ENCODE measurements at regions not wholly inside any gene's neighbourhood (a gene's known extent, or its start where the extent isn't known, plus 50 kb on each side); places are given as distances from the start of the nearest gene placed in this dataset.

GRCh38 chr3:150218236-150218635, 189.9 kb upstream of the TSC22D2 start (continued):
- TF ChIP-seq SP1 (IDR thresholded peaks at IDR 0.05; ENCODE audit: low read depth) (no peak), RAD21 (IDR thresholded peaks at IDR 0.05; ENCODE audit: low read depth) (no peak)

GRCh38 chr3:150217691-150218090, 190.4 kb upstream of the TSC22D2 start:
- H3K4me3 ChIP-seq (replicated peaks in 1 of 2; ENCODE audit: low read depth in 1 of 2, low read length in 2 of 2) = no peak overlapping the region
- no peak for TF ChIP-seq SIN3A (IDR thresholded peaks at IDR 0.05; ENCODE audit: low read depth)
- TF ChIP-seq EZH2 (IDR thresholded peaks at IDR 0.05) = no peak
- no peak for TF ChIP-seq ELF1 (IDR thresholded peaks at IDR 0.05; ENCODE audit: borderline replicate concordance, low read depth)
- no peak for TF ChIP-seq TCF7L2 (IDR thresholded peaks at IDR 0.05; ENCODE audit: borderline replicate concordance, extremely low read depth, insufficient read depth, insufficient read length)
- no peak for TF ChIP-seq MAX (IDR thresholded peaks at IDR 0.05)
- no peak for TF ChIP-seq SRF (IDR thresholded peaks at IDR 0.05; ENCODE audit: low read depth)
- no peak for TF ChIP-seq RAD21 (IDR thresholded peaks at IDR 0.05; ENCODE audit: low read depth)
- no peak for TF ChIP-seq ZBTB33 (IDR thresholded peaks at IDR 0.05; ENCODE audit: extremely low read depth, insufficient replicate concordance, low read length)
- TF ChIP-seq EZH2phosphoT487 (IDR thresholded peaks at IDR 0.05; ENCODE audit: borderline replicate concordance) = no peak
- RAD21 ChIA-PET (ENCODE audit: low non-redundant PET in 1 of 2, low total read pairs in 2 of 2, uncharacterized antibody in 2 of 2, unreplicated experiment in 2 of 2) = no interaction called here
- no peak overlapping the region for H3K27ac ChIP-seq (ENCODE audit: low read depth, low read length)
- H2AFZ ChIP-seq (ENCODE audit: low read depth, low read length, poor library complexity, severe bottlenecking) = no peak overlapping the region
- no peak overlapping the region for H3K4me2 ChIP-seq (ENCODE audit: low read length)
- no peaks in the 10 kb centered on the region for H3K9me2 ChIP-seq (ENCODE audit: insufficient read depth)
- peaks cover 0 to 12% of the 10 kb centered on the region in 2 experiments; a peak in 1 of 4 replicates for H3K4me1 ChIP-seq (ENCODE audit: control insufficient read depth in 1 of 2, insufficient read depth in 2 of 2, low read length in 2 of 2)
- POLR2A ChIA-PET = no interaction called here
- H3K9me3 ChIP-seq (ENCODE audit: control insufficient read depth in 1 of 2, insufficient read depth in 1 of 2, low read depth in 1 of 2, low read length in 2 of 2) = peaks cover 3% of the 10 kb centered on the region in 2 experiments; a peak in 1 of 4 replicates
- ATAC-seq (no peak), DNase-seq (ENCODE audit: low read depth, low spot score) (no peak)
- no TSS peak for BruUV-seq (replicated peaks)
- intact Hi-C loops (cut with micrococcal nuclease) = no loop called here
- CTCF ChIA-PET = no interaction called here
- H3K9ac ChIP-seq (ENCODE audit: low read length) = no peak overlapping the region
- H3K79me2 ChIP-seq (ENCODE audit: insufficient read depth, low read length) = no peaks in the 10 kb centered on the region
- no peaks in the 10 kb centered on the region for H3K27me3 ChIP-seq (ENCODE audit: insufficient read depth, low read length)
- no peaks in the 10 kb centered on the region for H4K20me1 ChIP-seq (ENCODE audit: insufficient read depth)
- H3K36me3 ChIP-seq (ENCODE audit: control insufficient read depth in 1 of 2, insufficient read depth in 2 of 2, low read length in 2 of 2) = no peaks in the 10 kb centered on the region

Measured in HCT116 (cell line).